Panc1 (cell line): ENCODE measurements at regions not wholly inside any gene's neighbourhood (a gene's known extent, or its start where the extent isn't known, plus 50 kb on each side); places are given as distances from the start of the nearest gene placed in this dataset.

Experiments used
- CTCF ChIP-seq: fragments of 450-650 bp; IDR thresholded peaks from 2 replicates; pipeline ENCODE4 v1.5.1; 2017; ENCODE audit warnings: mild to moderate bottlenecking
- POLR2AphosphoS5 ChIP-seq: IDR thresholded peaks from 2 replicates; pipeline ENCODE4 v1.6.1; 2012; ENCODE audit warnings: mild to moderate bottlenecking, low read depth, low read length, moderate library complexity

DNA sequence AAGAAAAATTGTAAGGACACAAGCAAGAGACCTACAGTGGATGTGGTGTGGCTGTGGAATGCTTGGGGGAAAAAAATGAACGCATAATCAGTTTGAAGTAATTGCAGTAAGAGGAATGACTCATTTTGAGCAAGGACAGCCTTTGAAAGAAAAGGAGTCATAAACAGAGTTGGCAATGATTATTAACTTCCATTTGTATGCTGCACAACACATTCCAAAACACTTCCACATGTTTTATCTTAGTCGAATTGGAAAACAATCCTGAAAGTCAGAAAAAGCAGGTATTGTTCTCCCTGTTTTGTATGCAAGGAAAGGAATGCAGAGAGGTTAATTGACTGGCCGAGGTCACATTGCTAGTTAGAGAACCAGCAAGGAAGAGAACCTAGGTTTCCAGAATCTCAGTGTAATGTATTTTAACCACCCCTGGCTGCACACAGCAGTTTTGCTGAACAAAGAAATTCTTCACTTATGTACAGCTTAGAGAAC is 630.0 kb upstream of the MIR17HG start:
- TF ChIP-seq POLR2AphosphoS5 (no peak), CTCF (no peak)
